ENCODE measurements at regions not wholly inside any gene's neighbourhood (a gene's known extent, or its start where the extent isn't known, plus 50 kb on each side); places are given as distances from the start of the nearest gene placed in this dataset.

GRCh38 chr5:105922574-105922973 is 1748.2 kb downstream of the EFNA5 start:
- no peak for TF ChIP-seq CTCF (IDR thresholded peaks at IDR 0.05; ENCODE audit: low read depth, low read length)
- no peak for TF ChIP-seq EZH2phosphoT487 (IDR thresholded peaks at IDR 0.05; ENCODE audit: low read depth)
